Prostate gland (tissue), 2 donors: ENCODE measurements at regions not wholly inside any gene's neighbourhood (a gene's known extent, or its start where the extent isn't known, plus 50 kb on each side); places are given as distances from the start of the nearest gene placed in this dataset.

Experiments used
- POLR2A ChIP-seq: fragments of 450-650 bp; IDR thresholded peaks from one replicate; pipeline ENCODE4 v1.6.1; 2016; ENCODE audit warnings: antibody characterized with exemption, mild to moderate bottlenecking
- POLR2AphosphoS5 ChIP-seq: sonication (generic); formaldehyde crosslinking; IDR thresholded peaks from one replicate; pipeline ENCODE4 v1.6.1; 2017; ENCODE audit warnings: antibody characterized with exemption
- TF ChIP-seq, protein P1 (sequence below), 4 experiments: fragments of 200-600 bp in 2 of 4; fragments of 450-650 bp in 2 of 4; sonication (generic) in 2 of 4; IDR thresholded peaks; 1 replicate in 3 of 4; 2 replicates in 1 of 4; pipeline ENCODE4 v1.5.1; 2016 to 2019; ENCODE audit warnings: antibody characterized with exemption in 4 of 4, mild to moderate bottlenecking in 2 of 4, moderate library complexity in 2 of 4

DNA sequence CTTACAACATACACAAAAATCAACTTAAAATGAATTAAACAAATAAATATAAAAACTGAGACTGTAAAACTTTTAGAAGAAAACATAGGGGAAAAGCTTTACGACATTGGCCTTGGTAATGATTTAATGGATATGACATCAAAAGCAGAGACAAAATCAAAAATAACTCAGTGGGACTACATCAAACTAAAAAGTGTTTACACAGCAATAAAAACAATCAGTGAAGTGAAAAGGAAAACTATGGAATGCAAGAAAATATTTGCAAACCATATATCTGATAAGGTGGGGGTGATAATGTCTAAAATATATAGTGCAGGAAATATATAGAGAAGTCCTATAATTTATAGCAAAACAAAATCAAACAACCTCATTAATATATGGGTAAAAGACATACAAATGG lies 364.4 kb upstream of the INTU start:
- TF ChIP-seq, protein P1, sequence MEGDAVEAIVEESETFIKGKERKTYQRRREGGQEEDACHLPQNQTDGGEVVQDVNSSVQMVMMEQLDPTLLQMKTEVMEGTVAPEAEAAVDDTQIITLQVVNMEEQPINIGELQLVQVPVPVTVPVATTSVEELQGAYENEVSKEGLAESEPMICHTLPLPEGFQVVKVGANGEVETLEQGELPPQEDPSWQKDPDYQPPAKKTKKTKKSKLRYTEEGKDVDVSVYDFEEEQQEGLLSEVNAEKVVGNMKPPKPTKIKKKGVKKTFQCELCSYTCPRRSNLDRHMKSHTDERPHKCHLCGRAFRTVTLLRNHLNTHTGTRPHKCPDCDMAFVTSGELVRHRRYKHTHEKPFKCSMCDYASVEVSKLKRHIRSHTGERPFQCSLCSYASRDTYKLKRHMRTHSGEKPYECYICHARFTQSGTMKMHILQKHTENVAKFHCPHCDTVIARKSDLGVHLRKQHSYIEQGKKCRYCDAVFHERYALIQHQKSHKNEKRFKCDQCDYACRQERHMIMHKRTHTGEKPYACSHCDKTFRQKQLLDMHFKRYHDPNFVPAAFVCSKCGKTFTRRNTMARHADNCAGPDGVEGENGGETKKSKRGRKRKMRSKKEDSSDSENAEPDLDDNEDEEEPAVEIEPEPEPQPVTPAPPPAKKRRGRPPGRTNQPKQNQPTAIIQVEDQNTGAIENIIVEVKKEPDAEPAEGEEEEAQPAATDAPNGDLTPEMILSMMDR (IDR thresholded peaks at IDR 0.05): no peak
- TF ChIP-seq POLR2AphosphoS5 (no peak), POLR2A (no peak)
